C4-2B (cell line): ENCODE measurements at regions not wholly inside any gene's neighbourhood (a gene's known extent, or its start where the extent isn't known, plus 50 kb on each side); places are given as distances from the start of the nearest gene placed in this dataset.

Experiments
- H3K27ac ChIP-seq: fragments of 450-650 bp; 2 replicates; pipeline ENCODE4 v1.5.1; 2017
- CTCF ChIP-seq: fragments of 450-650 bp; conservative IDR thresholded peaks from 2 replicates; pipeline ENCODE4 v1.5.1; 2017; ENCODE audit warnings: mild to moderate bottlenecking
- ZFX ChIP-seq: fragments of 450-650 bp; IDR thresholded peaks from 2 replicates; pipeline ENCODE4 v1.6.1; 2017

- no peak for TF ChIP-seq CTCF
- TF ChIP-seq ZFX: no peak
- no peak overlapping the region for H3K27ac ChIP-seq
Observed at GRCh38 chr6:159464816-159465215, 228.2 kb downstream of the SOD2 start.

- peak; percentile 24 for TF ChIP-seq CTCF
- no peak for TF ChIP-seq ZFX
- H3K27ac ChIP-seq: no peak overlapping the region
Observed at GRCh38 chr6:159463119-159463829, 229.8 kb downstream of the SOD2 start.

GRCh38 chr6:159462431-159462830, 230.6 kb downstream of the SOD2 start:
- no peak overlapping the region for H3K27ac ChIP-seq
- TF ChIP-seq ZFX (no peak), CTCF (no peak)

- TF ChIP-seq CTCF (no peak), ZFX (no peak)
- no peak overlapping the region for H3K27ac ChIP-seq
Observed at GRCh38 chr6:159461998-159462397, 231.0 kb downstream of the SOD2 start.

GRCh38 chr6:159461266-159461665, 231.8 kb downstream of the SOD2 start:
- no peak overlapping the region for H3K27ac ChIP-seq
- TF ChIP-seq CTCF (no peak), ZFX (no peak)

- H3K27ac ChIP-seq: no peak overlapping the region
- no peak for TF ChIP-seq CTCF
- no peak for TF ChIP-seq ZFX
Observed at GRCh38 chr6:159460476-159460875, 232.6 kb downstream of the SOD2 start.

GRCh38 chr6:159456349-159456748, 236.7 kb downstream of the SOD2 start:
- H3K27ac ChIP-seq: no peak overlapping the region
- TF ChIP-seq ZFX (no peak), CTCF (no peak)
